Colonic mucosa (tissue), 4 donors: ENCODE measurements at regions not wholly inside any gene's neighbourhood (a gene's known extent, or its start where the extent isn't known, plus 50 kb on each side); places are given as distances from the start of the nearest gene placed in this dataset.

Source experiments
- DNase-seq: peaks from one replicate; pipeline ENCODE4 v3.0.0-alpha.2; 2020
- H3K27ac ChIP-seq: fragments of 200-600 bp; one replicate; pipeline ENCODE4 v1.8.0; 2021
- H3K27me3 ChIP-seq: fragments of 200-600 bp; one replicate; pipeline ENCODE4 v1.8.0; 2021
- H3K36me3 ChIP-seq: fragments of 200-600 bp; one replicate; pipeline ENCODE4 v1.8.0; 2021
- H3K4me1 ChIP-seq: fragments of 200-600 bp; one replicate; pipeline ENCODE4 v1.8.0; 2021; ENCODE audit warnings: mild to moderate bottlenecking
- H3K4me3 ChIP-seq: fragments of 200-600 bp; one replicate; pipeline ENCODE4 v1.8.0; 2021
- H3K9ac ChIP-seq, 2 donors: one replicate each; pipeline ENCODE4 v1.7.0; 2013; ENCODE audit warnings: control low read depth in 2 of 2, low read depth in 2 of 2, low read length in 2 of 2
- H3K9me3 ChIP-seq: fragments of 200-600 bp; one replicate; pipeline ENCODE4 v1.8.0; 2021
- intact Hi-C: fragments of 100-400 bp; cut with DNase I; formaldehyde crosslinking; loops from one replicate; pipeline ENCODE4 v1.14.1; 2022
- TF ChIP-seq, protein P1 (sequence below): fragments of 200-600 bp; IDR thresholded peaks from one replicate; pipeline ENCODE4 v1.8.0; 2022; ENCODE audit warnings: antibody characterized with exemption, mild to moderate bottlenecking
- donor health status: healthy.
- donor health status: DM: no; HTN: no; CAD: no.
- donor health status: DM: no; HTN: no; CAD: no.

DNA sequence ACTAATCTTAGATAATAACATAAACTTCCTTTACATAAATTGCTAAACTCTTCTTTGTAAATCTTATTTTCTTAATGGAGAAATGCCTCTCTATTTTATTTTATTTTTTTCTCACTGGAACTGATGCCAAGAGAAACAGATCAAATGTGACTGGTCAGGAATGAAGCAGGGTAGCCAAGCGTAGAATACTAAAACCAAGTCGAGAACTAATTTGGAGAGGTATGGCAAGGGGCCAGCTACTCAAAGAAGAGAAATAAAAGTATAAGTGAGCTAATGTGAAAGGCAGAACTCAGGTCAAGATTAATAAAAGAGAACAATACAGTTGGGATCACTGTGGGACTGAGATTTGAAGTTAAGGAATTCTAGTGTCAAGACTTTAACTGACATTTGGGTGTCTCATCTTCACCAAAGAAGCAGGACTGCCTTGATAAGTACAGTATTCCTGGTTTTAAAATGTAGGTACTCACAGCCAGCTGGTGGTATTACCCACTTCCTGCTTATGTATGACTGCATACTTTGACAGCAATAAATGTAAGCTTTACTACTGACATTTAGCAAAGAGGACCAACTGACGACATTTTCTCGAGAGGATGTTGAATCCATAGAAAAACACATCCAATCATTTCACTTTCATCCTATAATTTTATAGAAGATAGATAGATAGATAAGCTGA lies 1192.2 kb downstream of the EFNB2 start:
- H3K4me1 ChIP-seq, result no peaks in the 10 kb centered on the region
- no peak overlapping the region for H3K27ac ChIP-seq
- H3K36me3 ChIP-seq, result no peaks in the 10 kb centered on the region
- no peak for DNase-seq
- no peaks in the 10 kb centered on the region for H3K27me3 ChIP-seq
- H3K9me3 ChIP-seq, result no peaks in the 10 kb centered on the region
- H3K4me3 ChIP-seq, result no peak overlapping the region
- TF ChIP-seq, protein P1, sequence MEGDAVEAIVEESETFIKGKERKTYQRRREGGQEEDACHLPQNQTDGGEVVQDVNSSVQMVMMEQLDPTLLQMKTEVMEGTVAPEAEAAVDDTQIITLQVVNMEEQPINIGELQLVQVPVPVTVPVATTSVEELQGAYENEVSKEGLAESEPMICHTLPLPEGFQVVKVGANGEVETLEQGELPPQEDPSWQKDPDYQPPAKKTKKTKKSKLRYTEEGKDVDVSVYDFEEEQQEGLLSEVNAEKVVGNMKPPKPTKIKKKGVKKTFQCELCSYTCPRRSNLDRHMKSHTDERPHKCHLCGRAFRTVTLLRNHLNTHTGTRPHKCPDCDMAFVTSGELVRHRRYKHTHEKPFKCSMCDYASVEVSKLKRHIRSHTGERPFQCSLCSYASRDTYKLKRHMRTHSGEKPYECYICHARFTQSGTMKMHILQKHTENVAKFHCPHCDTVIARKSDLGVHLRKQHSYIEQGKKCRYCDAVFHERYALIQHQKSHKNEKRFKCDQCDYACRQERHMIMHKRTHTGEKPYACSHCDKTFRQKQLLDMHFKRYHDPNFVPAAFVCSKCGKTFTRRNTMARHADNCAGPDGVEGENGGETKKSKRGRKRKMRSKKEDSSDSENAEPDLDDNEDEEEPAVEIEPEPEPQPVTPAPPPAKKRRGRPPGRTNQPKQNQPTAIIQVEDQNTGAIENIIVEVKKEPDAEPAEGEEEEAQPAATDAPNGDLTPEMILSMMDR, result no peak
- no peak overlapping the region for H3K9ac ChIP-seq
- intact Hi-C loops, result no loop called here

DNA sequence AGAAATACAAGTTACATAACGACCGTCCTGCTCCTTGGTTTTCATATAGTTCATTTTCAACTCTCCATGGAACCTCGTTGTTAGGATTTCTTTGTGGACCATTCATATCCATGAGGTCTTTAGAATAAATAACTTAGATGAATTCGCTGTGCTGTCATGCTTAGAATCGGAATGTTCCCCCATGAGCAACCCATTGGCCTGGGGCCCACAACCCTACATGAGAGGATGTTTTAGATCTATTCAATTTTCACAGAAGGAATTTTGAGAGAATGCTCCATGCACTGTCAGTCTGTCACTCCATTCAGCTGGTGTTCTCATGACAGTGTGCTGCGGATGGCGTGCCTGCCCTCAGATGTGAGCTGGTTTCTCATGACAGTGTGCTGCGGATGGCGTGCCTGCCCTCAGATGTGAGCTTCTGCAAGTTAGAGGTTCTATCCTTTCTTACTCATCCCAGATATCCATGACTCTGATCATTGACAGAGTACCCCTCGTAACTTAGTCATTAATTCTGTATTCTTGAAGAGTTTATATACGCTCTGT lies 1193.1 kb downstream of the EFNB2 start:
- Histone ChIP-seq H3K27me3 (no peaks in the 10 kb centered on the region), H3K9ac (no peak overlapping the region), H3K9me3 (no peaks in the 10 kb centered on the region), H3K36me3 (no peaks in the 10 kb centered on the region), H3K4me1 (no peaks in the 10 kb centered on the region), H3K4me3 (no peak overlapping the region), H3K27ac (no peak overlapping the region)
- no peak for DNase-seq
- TF ChIP-seq, protein P1, result no peak
- intact Hi-C loops, result no loop called here

DNA sequence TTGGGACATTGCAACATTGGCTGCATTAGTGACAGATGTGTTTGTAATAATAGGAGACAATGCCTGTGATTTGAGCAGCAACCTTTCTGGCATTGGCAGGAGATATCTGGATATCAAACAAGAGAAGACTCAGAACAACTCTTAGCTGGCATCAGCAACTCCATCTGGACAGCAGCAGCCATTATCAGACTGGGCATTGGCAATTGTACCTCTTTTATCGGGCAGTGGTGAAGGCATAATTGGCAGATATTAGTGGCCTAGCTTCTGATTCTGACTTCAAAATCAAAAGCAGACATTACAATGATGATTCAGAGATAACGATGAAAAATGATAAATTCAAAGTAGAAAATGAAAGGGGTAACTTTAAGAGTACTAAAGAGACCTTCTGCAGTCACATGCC lies 1193.7 kb downstream of the EFNB2 start:
- H3K36me3 ChIP-seq, result no peaks in the 10 kb centered on the region
- intact Hi-C loops, result no loop called here
- no peaks in the 10 kb centered on the region for H3K27me3 ChIP-seq
- no peak overlapping the region for H3K9ac ChIP-seq
- H3K4me1 ChIP-seq, result no peaks in the 10 kb centered on the region
- H3K9me3 ChIP-seq, result no peaks in the 10 kb centered on the region
- DNase-seq, result no peak
- TF ChIP-seq, protein P1, result no peak
- H3K27ac ChIP-seq, result no peak overlapping the region
- H3K4me3 ChIP-seq, result no peak overlapping the region

DNA sequence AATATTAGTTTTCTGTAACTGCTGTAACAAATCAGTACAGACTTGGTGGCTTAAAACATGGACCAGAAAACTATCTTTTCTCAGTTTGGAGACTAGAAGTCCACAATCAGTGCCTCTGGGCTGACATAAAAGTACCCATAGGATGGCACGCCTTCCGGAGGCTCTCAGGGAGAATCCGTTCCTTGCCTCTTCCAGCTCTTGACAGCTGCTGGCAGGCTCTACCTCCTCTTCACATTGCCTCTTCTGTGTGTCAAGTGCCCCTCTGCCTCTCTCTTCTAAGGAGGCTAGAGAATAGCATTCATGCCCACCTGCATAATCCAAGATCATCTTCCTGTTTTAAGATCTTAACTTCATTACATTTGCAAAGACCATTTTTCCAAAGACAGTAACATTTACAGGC lies 1194.2 kb downstream of the EFNB2 start:
- intact Hi-C loops, result no loop called here
- Histone ChIP-seq H3K9ac (no peak overlapping the region), H3K4me3 (no peak overlapping the region), H3K9me3 (no peaks in the 10 kb centered on the region), H3K27me3 (no peaks in the 10 kb centered on the region), H3K36me3 (no peaks in the 10 kb centered on the region), H3K27ac (no peak overlapping the region), H3K4me1 (no peaks in the 10 kb centered on the region)
- TF ChIP-seq, protein P1, result no peak
- no peak for DNase-seq

DNA sequence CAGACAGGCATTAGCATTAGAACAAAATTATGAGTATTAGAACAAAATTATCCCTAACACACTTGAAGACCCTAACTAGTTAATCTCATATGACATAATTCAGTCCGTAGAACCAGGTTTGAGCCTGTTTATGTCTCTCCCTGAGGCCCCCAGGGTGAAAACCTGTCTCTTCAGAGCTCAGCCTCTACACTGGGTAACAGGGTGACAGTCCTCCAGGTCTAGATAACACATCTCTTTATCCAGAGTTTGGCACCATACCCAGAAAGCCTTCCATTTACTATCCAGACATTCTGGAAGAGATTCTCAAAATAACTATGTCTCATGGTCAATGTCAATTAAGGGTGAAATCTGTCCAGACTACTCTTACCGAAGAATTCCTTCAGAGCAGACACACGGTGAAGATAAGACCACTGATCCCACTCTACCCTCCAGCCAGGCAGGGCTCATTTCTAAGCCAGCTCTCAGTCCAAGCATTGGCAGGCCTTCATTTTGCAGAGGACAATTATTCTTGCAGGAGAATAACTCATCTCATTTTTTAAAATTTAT lies 1195.3 kb downstream of the EFNB2 start:
- H3K36me3 ChIP-seq, result no peaks in the 10 kb centered on the region
- intact Hi-C loops, result no loop called here
- TF ChIP-seq, protein P1, result no peak
- H3K4me3 ChIP-seq, result no peak overlapping the region
- H3K27me3 ChIP-seq, result no peaks in the 10 kb centered on the region
- no peak overlapping the region for H3K9ac ChIP-seq
- H3K9me3 ChIP-seq, result no peaks in the 10 kb centered on the region
- no peak for DNase-seq
- H3K4me1 ChIP-seq, result no peaks in the 10 kb centered on the region
- no peak overlapping the region for H3K27ac ChIP-seq
